Daoy (cell line): ENCODE measurements at regions not wholly inside any gene's neighbourhood (a gene's known extent, or its start where the extent isn't known, plus 50 kb on each side); places are given as distances from the start of the nearest gene placed in this dataset.

Experiments used
- DNase-seq: peaks from one replicate; pipeline ENCODE4 v3.0.0-alpha.2; 2015; ENCODE audit warnings: low read depth

DNA sequence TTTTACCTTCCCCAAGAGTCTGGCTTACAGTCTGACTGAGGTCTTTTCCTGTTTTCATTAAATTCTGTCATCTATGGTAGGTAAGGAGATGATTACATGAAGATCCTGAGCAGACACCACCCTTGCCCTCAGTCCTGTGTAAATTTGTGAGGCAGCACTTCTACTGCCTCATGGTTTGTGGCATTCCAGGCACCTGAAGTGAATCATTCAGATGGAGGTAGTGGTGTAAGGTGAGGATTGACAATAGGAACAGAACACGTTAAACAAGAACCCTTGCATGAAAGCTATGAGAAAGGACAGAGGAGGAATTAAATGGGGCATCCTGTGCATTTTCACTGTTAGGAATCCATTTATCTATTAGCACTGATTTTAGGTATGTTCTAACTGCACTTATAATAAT, 618.6 kb downstream of the TLL1 start:
- no peak for DNase-seq

- DNase-seq: no peak
Observed at GRCh38 chr4:166493924-166494345, 620.9 kb downstream of the TLL1 start.

- DNase-seq: no peak
Observed at GRCh38 chr4:166498546-166498945, 625.5 kb downstream of the TLL1 start.

DNA sequence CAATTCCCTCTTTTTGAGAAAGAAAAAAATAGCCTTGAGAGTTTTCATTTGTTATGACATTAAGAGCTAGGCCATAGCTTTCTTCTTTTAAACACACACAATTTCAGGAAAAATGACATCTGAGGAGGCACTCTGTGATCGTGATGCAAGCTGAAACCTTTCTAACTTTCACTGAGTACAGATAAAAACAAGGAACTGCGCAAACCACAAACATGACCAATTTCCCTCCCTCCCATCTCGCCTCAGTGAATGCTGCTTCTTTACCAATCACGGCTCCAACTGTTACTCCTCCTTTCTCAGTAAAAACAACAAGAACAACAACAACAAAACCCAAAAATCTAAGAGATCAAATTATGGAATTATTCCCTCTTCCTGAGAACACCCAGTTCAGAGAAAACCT, 626.8 kb downstream of the TLL1 start:
- no peak for DNase-seq

DNA sequence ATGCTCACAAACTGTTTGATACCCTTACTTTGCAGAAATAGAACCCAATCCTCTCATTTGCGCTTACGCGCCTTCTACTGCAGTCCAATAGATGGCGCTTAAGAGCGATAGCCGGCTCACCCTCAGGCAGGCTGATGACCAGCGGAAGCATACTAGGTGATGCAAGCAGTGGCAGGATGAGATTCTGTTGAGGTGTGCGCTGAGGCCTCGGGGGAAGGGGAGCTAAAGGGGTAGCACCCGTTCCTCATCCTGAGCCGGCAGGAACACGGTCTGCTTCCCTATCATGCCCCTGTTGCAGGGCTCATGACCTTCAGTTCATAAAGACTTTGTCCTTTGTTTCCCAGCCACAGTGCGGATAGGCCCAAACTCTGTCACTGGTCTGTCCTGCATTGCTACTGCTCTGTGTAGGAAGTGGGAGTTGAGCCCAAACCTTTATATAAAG, 628.9 kb downstream of the TLL1 start:
- peak; percentile 56 for DNase-seq

- no peak for DNase-seq
Observed at GRCh38 chr4:166502660-166503059, 629.6 kb downstream of the TLL1 start.

DNA sequence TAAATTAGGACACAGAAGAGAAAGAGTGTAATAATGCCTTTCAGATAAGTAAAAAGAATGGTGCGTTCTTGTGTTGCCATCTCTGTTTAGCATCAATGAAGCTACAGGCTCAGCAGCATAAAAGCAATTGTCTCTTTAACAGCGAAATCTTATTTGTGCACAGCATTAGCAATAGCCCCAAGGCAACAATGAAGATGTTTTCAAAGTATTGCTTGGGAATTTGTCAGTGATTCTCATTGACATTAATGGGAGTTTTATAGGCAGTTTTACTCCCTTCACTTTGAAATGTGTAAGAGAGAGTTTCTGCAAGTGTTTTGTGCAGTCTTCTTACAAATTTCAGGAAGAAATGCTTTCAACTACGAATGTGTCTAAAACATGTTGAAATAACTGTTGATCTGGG, 633.0 kb downstream of the TLL1 start:
- no peak for DNase-seq

DNA sequence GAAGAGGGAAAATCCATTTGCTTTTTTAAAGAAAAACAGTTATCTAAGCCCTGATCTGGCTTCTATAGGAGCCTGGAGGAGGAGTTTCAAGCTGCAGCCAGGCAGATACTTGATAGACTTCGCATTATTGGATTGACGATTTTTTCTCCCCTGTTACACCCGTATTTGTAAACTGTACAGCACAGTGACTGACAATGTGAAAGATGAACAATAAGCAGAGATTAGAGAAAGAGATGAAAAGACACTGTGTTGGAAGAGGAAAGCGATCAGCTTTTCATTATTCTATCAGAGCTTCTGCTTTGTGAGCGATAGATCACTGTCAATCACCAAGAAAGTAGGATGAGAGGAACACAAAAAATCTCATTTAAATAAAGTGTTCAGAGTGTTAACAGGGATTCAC, 639.2 kb downstream of the TLL1 start:
- no peak for DNase-seq

- no peak for DNase-seq
Observed at GRCh38 chr4:166518315-166518714, 645.3 kb downstream of the TLL1 start.

DNA sequence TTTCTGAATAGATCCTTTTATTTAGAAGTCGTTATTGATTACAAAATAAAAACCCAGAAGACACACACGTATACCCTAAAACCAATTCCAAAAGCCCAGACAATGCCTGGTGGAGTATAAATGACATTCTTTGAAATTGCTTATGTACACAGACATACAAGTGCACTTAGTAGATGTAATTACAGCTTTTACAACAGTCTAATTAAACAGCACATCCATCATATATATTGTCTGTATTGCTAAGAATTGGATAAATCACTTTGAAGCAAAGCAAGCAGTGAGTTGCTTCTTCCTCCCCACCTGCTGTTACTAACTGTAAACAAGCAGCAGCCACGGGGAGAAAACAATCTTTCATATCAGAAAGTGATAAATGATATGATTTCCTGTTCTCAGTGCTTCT, 645.7 kb downstream of the TLL1 start:
- DNase-seq: no peak

- DNase-seq: no peak
Observed at GRCh38 chr4:166519774-166520173, 646.7 kb downstream of the TLL1 start.

GRCh38 chr4:166527500-166527899, 654.5 kb downstream of the TLL1 start:
- DNase-seq: peak; percentile 83

DNA sequence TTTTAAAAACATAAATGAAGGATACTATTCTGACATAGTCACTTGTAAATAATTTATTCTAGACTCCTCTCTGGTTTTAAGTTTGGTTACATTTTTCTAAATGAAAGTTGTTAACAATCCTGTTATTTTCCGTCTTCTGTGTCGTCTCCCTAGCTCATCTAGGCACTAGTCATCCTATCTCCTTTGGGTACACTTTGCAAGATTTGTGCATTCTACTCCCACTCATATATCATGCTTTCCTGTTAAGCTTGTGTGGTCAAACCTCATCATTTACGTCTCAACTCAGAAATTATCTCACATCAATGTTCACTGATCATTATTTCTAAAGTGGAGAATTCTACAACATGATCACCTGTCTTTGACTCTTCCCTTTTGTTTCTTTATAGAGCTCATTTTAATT, 658.7 kb downstream of the TLL1 start:
- DNase-seq: no peak

DNA sequence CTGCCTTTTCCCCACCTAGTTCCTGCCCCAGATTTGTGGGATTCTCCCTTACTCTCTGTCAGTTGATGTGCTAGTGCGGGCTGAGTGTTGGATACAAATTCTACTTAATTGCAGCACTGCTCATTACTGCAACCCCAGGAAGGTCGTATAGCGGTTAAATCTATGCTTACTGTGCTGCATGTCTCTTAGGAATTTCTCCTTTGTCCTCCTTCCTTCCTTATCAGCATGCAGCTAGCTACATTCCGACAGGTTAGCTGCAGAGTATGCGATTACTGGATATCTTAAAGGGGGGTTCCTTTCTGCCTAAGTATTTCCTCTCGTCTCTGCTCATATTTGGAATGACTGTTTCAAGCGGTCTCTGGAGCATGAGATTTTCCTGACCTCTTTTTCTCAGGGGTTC, 662.8 kb downstream of the TLL1 start:
- peak; percentile 36 for DNase-seq

GRCh38 chr4:166538491-166539005, 665.5 kb downstream of the TLL1 start:
- DNase-seq: peak; percentile 5

DNA sequence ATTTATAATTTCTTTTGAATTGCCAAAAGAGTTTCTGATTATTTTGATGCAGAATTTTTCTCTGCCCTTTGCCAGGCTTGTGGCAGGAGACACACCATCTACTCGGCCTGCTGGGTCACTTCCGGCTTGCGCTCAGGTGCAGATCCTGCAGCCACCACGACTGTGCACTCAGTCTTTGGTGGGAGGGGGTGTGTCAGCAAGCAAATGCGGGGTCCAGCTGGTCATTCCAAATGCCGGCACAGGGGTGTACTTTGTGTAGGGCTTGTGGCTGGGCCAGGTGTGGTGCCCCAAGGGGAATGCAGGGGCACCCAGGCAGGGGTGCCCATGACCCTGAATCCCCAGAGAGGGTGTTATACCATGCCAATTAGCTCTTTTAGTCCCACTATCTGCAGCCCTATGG, 673.0 kb downstream of the TLL1 start:
- no peak for DNase-seq

- no peak for DNase-seq
Observed at GRCh38 chr4:166577639-166578038, 656.7 kb downstream of the SPOCK3 start.

DNA sequence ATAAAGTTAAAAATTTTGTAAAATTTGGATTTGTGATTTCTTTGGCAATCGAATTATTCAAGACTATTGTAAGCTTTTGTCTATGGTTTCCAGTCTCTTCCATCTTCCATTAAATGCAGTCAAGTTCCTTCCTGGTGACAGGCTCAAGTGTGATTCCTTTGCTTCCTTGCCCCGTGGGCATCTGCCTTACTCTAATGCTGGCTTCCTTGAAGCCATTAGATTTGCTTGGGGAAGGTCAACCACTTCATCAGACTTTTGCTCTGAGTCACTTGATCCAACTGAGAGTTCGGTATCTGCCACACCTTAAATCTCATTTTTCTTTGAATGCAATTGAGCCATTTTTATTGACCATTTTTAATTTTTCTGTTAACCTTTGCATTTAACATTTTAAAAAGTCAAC, 648.8 kb downstream of the SPOCK3 start:
- no peak for DNase-seq

DNA sequence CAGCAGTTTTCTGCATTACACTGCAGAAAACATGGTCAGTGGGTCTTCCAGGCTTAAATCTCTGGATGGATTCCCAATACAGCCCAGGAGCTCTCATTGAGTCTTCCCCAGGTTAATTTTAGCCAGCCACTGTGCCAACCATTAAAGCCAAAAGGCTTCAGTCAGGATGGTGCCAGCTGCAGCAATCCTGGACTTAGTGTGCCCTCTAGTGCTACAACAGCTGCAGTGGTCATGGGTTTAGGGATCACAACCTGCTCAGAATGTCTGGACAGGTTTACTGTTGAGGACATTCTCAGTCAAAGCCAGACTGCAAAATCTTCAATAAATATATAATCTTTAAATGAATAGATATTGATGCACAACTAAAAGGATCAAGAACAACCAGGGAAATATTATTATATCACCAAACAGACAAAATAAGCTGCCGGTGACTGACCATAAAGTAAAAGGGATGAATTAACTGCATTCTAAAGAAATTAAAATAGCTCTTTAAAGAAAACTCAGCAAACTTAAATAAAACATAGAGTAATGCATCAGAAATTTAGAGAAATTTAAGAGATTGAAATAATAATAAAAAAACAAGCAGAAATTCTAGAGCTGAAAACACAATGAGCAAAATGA, 639.9 kb downstream of the SPOCK3 start:
- DNase-seq: peak; percentile 49

DNA sequence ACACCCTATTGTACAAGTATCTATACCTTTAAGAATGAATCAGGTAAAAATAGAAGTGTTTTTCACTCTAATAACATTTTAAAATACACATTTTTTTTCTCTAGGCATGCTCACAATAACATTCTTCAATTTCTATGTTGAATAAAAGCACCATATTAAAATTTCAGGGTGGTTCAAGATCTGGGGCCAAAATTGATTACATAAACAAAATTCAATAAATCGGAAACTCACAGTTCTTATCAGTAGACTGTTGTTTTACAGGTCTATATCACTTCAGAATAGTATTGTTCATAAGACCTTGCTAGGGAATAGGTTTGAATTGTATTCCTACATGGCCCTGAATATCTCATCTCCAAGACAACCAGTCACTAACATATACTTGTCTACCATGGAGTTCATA, 634.0 kb downstream of the SPOCK3 start:
- DNase-seq: no peak

- DNase-seq: no peak
Observed at GRCh38 chr4:166602068-166602467, 632.2 kb downstream of the SPOCK3 start.

GRCh38 chr4:166622425-166622977, 611.8 kb downstream of the SPOCK3 start:
- DNase-seq: peak; percentile 7

- no peak for DNase-seq
Observed at GRCh38 chr4:166625018-166625637, 609.2 kb downstream of the SPOCK3 start.
